MM.1S (cell line): ENCODE measurements at regions not wholly inside any gene's neighbourhood (a gene's known extent, or its start where the extent isn't known, plus 50 kb on each side); places are given as distances from the start of the nearest gene placed in this dataset.

Source experiments
- EZH2 ChIP-seq: fragments of 300-600 bp; sonication (generic); optimal IDR thresholded peaks from 2 replicates; pipeline ENCODE3; 2017; ENCODE audit warnings: low read depth, mild to moderate bottlenecking, antibody characterized with exemption, low read length, mixed read lengths
- TF ChIP-seq, protein P1 (sequence below): fragments of 300-600 bp; sonication (generic); IDR thresholded peaks from 2 replicates; pipeline ENCODE4 v1.5.1; 2016; ENCODE audit warnings: antibody characterized with exemption, low read length, mixed read lengths

DNA sequence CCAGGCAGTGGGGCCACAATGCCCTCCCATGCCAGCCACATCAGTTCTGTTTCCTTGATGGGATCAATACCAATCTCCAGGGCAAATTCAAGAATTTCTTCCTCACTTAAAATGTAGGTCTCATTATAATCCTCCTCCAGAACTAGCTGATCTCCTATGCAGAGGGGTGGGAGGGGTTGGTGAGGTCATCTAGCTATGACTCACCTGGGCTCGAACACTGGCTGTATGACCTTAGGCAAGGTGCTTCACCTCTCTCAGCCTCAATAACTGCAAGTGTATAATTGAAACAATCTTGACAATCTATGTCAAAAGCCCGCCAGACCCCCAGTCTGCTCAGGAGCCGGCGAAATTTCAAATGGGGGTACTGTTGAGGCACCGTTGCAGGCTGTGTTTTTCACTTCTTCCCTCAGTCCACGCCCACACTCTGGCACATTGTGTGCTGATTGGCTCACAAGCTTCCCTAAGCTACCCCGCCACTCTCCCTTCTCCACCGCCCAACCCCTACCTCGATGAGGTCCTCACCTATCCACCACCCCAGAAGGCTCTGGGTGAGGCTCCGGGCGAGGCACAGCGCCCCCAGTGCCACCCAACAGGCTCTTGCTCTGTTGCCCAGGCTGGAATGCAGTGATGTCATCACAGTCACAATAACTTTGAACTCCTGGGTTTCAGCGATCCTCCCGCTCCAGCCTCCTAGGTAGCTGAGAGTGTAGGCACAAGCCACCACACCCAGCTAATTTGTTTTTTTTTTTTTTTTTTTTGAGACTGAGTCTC lies 70.5 kb downstream of the ZNF22 start:
- TF ChIP-seq, protein P1, sequence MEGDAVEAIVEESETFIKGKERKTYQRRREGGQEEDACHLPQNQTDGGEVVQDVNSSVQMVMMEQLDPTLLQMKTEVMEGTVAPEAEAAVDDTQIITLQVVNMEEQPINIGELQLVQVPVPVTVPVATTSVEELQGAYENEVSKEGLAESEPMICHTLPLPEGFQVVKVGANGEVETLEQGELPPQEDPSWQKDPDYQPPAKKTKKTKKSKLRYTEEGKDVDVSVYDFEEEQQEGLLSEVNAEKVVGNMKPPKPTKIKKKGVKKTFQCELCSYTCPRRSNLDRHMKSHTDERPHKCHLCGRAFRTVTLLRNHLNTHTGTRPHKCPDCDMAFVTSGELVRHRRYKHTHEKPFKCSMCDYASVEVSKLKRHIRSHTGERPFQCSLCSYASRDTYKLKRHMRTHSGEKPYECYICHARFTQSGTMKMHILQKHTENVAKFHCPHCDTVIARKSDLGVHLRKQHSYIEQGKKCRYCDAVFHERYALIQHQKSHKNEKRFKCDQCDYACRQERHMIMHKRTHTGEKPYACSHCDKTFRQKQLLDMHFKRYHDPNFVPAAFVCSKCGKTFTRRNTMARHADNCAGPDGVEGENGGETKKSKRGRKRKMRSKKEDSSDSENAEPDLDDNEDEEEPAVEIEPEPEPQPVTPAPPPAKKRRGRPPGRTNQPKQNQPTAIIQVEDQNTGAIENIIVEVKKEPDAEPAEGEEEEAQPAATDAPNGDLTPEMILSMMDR = no peak
- TF ChIP-seq EZH2 = no peak
